NCI-H524 treated with DMSO at 0.1 percent for 48 hours (cell line): ENCODE measurements at regions not wholly inside any gene's neighbourhood (a gene's known extent, or its start where the extent isn't known, plus 50 kb on each side); places are given as distances from the start of the nearest gene placed in this dataset.
"Not testable (repeated sequence)": the region's sequence is repeated elsewhere in the genome, so short reads cannot be mapped to it uniquely, and the experiment has no call there.

Experiments
- DNase-seq: peaks from one replicate; lab custom pipeline; 2025; lab: John Stamatoyannopoulos, UW

DNA sequence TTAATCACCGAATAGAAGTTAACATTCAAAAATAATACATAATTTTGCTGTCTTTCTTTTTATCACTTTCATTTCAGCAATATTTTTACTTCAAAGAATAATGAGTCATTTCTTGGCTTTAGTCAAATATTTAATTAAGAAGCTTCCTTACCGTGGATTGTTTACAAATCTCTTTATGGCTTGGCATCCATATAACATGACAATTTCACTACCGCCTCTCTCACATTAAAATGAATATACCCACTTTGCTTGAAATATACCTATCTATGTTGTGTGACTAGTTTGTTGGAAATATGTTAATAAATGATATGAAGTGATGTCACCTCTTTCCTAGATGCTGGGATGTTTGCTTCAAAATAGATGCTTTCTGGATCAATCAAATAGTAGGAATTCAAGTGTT, 1203.9 kb downstream of the AMY1C start:
- DNase-seq = no peak

DNA sequence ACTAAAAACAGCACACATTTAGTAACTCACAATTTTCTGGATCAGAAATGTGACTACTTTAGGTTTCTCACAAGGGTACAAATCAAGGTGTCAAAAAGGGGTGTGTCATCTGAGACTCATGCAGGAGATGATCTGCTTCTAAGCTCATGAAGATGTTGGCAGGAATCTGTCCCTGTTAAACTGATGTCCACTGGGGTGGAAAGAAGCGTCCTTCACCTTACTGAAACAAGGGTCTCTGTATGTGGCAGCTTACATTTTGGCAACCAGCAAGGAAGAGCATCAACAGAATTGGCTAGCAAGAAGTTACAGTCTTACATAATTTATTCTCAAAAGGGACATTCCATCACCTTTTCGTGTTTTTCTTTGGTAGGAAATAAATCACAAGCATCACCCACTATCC, 1223.8 kb downstream of the AMY1C start:
- no peak for DNase-seq

DNA sequence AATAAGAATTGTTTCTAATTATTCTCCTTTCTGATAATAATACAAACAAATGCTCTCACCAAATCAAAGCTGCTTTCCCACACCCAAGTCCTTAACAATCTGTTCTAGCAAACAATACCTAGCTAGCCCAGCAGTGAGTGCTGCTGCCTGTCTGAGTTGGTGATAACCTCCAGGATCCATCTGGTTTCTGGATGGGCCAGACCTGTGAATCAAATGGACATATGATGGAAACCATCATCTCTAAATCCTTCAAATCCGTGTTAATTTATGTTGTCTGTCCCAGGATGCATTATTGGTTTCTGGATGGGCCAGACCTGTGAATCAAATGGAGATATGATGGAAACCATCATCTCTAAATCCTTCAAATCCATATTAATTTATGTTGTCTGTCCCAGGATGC, 1230.0 kb downstream of the AMY1C start:
- no peak for DNase-seq

DNA sequence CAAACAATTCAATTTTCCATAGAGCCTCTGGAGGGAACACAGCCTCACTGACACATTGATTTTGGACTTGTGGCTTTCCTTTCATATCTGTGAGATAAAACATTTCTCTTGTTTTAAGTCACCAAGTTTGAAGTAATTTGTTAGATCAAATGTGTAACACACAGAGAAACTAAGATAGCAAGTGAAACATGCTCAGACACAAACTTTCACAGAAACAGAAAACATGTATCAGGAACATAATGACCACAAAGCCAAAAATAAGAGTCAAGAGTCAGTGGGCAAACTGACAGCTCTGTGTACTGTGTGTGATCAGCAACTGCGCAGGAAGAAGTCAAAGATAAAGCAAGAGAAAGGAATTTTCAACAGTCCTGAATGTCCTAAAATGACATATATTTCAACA, 1237.5 kb downstream of the AMY1C start:
- DNase-seq = no peak

DNA sequence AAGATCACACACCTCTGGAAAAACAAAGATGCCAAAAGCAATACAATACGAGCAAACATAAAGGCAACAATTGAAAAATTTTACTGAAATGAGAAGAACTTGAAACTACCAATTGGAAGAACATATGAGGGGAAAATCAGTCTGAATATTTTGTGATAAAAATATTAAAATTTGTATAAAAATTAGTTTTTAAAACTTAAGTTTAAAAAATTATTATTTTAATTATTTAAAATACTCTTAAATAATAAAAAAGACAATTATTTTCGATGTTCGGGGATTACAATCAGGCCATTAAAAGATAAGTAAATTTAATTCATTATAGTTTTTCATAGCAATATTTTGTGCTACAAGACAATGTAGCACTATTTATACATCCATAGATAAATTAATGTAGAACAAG, 1239.3 kb downstream of the AMY1C start:
- DNase-seq = no peak

DNA sequence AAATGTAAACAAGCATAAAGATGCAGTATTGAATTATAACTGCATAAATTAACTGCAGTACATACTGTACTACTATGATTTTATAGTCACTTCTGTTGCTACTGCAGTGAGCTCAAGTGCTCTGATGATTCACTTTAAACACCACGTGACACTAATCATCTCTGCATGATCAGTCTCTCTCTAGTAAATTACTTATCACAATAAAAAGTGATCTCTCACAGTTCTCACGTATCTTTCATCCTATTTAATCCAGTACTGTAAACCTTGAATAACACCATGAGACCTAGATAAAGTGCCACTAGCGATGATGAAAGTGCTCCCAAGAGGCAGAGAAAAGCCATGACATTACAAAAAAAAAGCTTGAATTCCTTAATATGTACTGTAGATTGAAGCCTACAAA, 1242.0 kb downstream of the AMY1C start:
- peak; percentile 83 for DNase-seq

DNA sequence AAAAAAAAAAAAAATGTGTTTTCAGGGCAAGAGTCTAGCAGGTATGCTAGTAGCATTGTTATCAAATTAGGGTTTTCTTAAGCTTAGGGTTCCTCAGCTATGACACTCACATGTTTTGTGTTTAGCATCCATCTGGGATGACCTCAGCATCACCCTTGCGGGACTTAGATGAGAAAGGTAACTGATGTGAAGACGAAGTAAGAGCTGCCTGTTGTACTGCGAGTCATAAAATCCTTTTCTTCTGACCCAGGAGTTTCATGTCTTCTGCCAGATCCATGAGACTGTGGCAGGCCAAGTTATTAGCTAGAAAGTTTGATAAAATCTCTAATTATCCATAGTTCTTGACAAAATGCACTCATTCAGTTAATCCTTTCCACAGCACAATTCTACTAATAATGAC, 1251.1 kb downstream of the AMY1C start:
- DNase-seq = no peak

DNA sequence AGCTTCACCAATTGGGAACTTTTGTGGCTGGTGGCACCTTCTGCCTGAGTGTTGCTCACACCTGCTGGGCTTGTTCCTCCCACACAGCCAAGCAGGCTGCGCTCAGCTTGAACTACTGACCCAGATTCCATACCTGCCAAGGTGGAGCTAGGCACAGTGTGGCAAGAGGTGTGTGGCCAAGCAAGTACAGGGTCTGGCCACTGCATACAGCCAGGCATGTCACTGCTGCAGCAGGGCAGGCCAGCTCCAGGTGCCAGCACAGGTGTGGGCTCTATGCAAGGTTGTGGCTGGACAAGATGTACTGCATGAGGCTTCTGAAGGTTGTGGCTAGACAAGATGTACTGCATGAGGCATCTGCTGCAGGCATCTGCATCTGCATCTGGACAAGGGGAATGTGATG, 1254.8 kb downstream of the AMY1C start:
- DNase-seq = no peak

DNA sequence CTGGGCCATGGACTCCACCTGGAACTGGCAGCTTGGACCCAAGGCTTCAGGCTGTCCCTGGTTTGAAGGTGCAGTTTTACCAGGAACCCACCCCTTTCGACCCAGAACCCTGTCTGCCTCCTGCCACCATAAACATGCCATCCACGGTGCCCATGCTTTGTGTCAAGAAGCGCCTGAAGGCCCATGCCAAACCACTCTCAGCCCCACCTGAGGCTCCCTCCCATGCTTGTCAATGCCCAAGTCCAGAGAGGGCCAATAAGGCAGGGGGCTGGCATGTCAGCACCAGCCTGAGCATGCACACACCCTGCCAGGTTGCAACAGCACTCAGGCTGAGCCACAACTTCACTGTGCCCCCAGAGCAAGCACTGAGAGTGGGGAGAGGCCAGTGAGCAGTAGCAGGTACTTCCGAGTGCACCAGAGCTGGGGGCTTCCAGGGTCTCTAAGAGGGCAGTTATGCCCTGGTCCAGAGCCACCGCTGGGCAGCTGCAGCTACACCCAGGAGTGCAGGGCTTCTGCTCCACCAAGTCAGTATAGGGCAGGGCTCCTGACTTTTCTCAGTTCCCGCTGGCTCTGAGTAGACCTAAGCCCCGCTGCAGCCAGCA, 1256.0 kb downstream of the AMY1C start:
- DNase-seq = no peak

DNA sequence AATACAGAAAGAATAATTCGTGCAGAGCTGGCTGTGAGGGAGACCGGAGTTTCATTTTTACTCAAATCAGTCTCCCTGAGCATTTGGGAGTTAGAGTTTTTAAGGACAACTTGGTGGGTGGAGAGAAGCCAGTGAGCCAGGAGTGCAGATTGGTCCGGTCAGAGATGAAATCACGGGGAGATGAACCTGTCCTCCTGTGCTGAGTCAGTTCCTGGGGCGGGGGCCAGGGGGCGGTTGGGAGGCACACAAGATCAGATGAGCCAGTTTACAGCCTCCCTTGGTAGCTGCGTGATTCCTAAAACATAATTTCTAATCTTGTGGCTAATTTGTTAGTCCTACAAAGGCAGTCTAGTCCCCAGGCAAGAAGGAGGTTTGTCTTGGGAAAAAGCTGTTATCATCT, 1267.9 kb downstream of the AMY1C start:
- DNase-seq = no peak

DNA sequence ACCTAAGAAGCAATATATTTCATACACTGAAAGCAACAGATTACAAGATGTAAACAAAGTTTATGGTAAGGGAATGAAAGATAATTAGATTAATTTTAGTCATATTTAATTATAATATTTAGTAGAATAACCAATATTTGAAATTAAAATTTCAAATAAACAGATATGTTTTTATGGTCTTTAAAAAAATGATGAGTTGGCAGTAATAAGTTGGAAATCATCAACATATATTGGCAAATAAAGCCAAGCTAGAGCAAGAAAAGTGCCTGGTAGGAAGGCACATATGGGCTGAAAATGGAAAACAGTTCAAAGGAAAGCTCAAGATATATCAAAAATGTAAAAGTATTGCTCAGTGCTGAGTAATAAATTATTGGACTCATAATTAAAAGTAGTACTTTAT, 1274.0 kb downstream of the AMY1C start:
- DNase-seq = no peak

DNA sequence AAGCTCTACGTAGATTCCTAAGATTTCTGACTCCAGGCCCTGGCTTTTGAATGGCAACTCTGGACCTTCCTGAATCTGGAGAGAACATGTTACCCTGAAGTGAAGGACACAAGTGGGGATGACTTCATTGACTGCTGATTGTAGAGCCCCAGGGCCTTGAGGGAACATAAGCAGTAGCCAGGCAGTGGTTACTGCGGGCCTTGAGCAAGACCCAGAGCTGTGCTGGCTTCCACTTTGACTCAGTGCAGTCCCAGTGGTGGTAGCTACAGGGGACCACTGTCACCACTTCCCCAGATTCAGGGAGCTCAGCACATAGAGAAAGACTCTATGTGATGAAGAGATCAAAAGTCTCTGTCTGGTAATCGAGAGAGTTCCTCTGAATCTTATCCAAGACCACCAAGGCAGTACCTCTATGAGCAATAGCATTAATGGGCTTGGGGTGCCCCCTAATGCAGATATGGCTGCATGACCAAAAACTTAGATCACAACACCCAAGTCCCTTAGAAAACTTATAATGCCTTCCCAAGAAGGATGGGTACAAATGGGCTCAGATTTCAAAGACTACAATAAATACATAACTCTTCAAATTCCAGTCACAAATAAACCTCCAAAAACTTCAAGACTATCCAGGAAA, 1278.3 kb downstream of the AMY1C start:
- DNase-seq = no peak

DNA sequence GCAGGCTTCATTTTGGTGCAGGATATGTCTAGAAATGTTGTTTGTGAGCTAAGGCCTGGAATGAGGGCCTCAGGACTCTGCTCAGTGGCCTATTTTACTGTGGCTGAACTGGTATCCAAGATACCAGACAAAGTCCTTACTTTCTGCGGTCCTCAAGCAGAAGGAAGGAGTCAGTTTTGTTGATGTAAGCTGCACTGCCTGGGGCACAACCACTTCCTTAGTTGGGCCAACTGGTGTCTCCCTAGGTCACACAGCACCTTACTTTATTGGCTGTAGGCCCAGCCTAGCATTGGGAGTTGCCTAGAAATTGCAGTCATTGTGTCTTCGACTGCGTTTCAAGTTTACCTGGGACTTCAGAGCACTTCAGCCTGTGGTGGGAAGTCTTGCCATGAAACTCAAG, 1322.7 kb downstream of the AMY1C start:
- no peak for DNase-seq

DNA sequence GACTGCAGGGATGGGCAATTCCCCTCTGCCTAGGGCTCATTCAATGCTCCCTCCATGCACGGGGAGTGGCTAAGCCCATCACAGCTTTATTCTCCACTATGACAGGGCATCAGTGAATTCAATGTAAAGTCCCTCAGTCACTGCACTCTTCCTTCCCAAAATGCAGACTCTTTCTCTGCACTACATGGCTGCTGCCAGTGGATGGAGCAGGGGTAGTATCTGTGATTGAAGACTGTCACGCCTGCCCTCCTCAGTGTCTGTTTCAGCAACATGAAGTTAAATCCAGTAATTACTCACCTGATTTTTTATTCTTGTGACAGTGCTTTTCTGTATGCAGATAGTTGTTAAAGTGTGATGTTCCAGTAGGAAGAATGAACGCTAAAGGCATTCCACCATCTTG, 1323.2 kb downstream of the AMY1C start:
- DNase-seq = no peak

DNA sequence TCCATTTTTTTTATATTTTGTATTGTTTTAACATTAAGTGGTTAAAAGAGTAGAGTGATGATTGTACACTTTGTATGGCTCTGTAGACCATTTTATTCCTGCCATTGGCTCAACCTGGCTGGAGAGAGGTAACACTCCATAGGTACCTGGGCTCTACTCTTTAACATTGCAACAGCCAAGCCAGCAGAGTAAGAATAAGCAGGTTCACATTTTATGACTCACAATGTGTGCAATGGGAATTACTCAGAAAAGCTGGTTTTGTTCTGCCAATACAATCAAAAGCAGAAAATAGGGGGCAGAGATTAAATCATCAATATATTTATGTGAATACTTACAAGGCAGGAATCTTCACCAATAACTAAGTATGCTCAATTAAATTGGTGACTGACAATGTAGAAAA, 1324.0 kb downstream of the AMY1C start:
- DNase-seq = no peak

DNA sequence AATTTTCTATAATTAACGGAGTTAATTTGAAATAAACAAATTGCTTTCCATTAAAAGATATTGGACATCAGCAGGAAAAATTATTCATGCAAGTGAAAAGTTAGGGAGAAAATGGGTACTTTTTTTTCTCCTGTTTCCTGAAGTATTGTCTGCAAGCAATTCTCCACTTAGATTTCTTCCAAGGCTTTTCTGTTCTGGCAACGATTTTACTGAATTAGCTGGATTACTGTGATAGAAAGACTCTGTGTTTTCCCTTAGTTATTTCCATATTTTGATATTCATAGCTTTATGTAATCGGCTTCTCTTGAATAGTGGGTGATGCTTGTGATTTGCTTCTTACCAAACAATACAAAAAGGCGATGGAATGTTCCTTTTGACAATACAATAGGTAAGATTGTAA, 1333.9 kb downstream of the AMY1C start:
- DNase-seq = no peak

DNA sequence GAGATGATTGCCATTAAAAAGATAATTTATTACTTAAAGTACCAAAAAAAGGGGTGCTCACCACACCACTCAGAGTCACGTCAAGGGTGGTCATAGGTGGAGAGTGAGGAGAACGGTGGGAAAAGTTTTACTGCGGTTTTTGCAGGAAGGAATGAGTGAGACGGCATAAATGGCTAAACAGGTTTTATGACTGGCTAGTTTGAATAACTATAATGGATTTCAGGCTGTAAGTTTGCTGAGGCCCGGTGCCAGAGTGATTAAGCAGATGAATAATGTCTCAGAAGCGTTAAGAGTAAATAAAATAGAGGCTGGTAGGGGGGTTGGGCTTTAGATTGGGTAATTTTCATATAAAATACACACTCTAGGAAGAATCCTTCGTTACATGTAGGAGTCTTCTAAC, 1337.8 kb downstream of the AMY1C start:
- no peak for DNase-seq

DNA sequence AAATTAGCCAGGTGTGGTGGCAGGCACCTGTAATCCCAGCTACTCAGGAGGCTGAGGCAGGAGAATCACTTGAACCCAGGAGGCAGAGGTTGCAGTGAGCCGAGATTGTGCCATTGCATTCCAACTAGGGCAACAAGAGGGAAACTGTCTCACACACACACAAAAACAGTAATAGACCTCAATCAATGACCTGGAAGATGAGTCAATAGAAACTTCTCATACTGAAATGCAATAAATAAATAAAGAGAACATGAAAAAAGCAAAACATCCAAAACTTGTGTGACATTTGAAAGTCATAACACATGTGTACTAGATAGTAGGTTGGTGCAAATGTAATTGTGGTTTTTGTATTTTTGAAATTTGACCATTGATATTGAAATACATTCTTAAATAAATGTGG, 1338.5 kb downstream of the AMY1C start:
- no peak for DNase-seq

DNA sequence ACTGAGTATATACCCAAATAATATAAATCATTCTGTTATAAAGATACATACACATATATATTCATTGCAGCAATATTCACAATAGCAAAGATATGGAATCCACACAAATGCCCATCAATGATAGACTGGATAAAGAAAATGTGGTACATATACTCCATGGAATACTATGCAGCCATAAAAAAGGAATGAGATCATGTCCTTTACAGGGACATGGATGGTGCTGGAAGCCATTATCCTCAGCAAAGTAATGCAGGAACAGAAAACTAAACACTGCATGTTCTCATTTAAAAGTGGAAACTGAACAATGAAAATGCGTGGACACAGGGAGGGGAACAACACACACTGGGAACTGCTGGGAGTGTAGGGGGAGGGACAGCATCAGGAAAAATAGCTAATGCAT, 1344.2 kb downstream of the AMY1C start:
- not testable (repeated sequence) for DNase-seq

DNA sequence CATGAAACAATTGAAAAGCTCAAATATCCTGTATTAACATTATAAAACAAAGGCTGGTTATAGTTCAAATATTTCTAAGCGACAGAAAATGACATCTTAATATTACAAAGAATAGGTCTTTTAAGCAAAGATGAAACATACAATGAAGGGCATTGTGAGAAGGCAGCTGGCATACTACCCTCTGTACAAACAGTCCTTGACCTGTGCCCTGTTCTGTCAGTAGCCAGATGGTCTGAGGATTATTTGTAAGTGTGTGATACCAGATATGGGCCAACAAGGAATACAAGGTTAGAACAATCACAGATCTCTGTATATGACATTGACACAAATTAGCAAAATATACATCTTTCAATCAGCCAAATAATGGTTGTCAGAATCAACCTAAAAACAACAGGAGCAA, 1350.4 kb downstream of the AMY1C start:
- peak; percentile 69 for DNase-seq

DNA sequence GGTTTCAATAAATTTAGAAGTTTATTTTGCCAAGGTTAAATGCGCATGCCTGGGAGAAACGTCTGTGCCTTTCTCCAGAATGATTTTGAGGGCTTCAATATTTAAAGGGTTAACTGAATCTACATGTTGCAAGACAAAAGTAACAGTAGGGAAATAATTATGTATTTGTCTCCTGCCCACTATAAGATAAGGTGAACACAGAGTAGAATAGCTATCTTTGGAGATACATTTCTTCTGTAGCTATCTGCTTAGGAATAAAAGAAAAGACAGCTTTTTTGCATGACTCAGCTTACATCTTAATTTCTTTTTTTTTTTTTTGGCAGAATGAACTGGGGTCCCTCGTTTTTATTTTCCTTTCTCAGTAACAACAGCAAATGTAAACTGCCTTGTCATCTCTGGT, 1351.6 kb downstream of the AMY1C start:
- no peak for DNase-seq

DNA sequence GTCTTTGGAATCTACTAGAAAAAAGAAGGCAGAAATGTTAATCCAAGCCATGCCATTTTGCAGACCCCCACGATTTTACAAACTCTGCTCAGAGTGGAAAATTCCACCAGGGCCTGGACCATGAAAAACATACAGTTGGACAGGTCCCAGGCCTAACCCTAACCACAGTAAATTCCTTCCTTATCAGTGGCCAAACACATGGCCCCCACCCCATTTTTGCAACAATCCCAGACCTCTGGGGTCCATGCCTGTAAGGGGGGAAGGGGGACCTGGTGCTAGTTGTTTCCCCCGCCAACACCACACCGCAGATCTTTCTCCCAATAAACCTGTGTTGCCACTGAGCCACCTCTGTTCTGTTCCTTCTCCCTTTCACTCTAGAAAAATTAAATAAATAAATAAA, 1352.7 kb downstream of the AMY1C start:
- DNase-seq = no peak

DNA sequence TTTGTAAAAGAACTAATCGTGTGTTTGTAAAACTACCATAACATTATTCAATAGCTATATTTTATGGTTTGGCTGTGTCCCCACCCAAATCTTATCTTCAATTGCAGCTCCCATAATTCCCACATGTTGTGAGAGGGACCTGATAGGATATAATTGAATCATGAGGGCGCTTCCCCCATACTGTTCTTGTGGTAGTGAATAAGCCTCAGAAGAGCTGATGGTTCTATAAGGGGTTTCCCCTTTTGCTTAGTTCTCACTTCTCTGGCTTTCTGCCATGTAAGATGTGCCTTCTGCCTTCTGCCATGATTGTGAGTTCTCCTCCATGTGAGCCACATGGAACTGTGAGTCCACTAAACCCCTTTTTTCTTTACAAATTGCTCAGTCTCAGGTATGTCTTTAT, 1372.3 kb downstream of the AMY1C start:
- no peak for DNase-seq
